ENCODE measurements at regions not wholly inside any gene's neighbourhood (a gene's known extent, or its start where the extent isn't known, plus 50 kb on each side); places are given as distances from the start of the nearest gene placed in this dataset.
"Not testable (repeated sequence)": the region's sequence is repeated elsewhere in the genome, so short reads cannot be mapped to it uniquely, and the experiment has no call there.

- DNase-seq: no peak
Observed at GRCh38 chr4:126599746-126600145, 1033.0 kb upstream of the INTU start.

- DNase-seq: no peak
Observed at GRCh38 chr4:126603210-126603609, 1029.5 kb upstream of the INTU start.

- no peak for DNase-seq
Observed at GRCh38 chr4:126603825-126604224, 1028.9 kb upstream of the INTU start.

GRCh38 chr4:126604268-126604867 is 1028.4 kb upstream of the INTU start:
- DNase-seq: peak; percentile 51

GRCh38 chr4:126610933-126611332 is 1021.8 kb upstream of the INTU start:
- DNase-seq: no peak

- no peak for DNase-seq
Observed at GRCh38 chr4:126611900-126612299, 1020.9 kb upstream of the INTU start.

GRCh38 chr4:126614356-126614855 is 1018.4 kb upstream of the INTU start:
- no peak for DNase-seq

GRCh38 chr4:126616795-126617194 is 1016.0 kb upstream of the INTU start:
- DNase-seq: no peak

- no peak for DNase-seq
Observed at GRCh38 chr4:126627255-126627654, 1005.5 kb upstream of the INTU start.

GRCh38 chr4:126628933-126629332 is 1003.8 kb upstream of the INTU start:
- no peak for DNase-seq

GRCh38 chr4:126630230-126630629 is 1002.5 kb upstream of the INTU start:
- DNase-seq: no peak

DNA sequence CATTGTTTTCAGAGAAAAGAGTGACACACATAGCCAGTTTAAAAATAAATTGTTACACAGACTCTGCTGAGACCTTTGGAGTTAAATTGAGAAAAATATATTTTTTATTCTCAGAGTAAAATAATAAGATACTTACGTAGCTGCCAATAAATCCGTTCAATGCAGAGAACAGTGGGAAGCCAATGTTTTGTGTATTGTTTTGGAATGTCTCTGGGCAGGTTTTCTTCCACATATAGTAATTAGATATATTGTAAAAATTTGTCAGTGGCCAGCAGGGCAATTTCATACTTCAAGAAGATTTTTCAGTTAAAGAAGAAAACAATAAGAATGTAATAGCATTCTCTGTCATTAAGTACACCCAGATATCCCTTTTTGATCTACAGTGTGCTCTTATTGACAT is 999.5 kb upstream of the INTU start:
- DNase-seq: no peak

- no peak for DNase-seq
Observed at GRCh38 chr4:126637706-126638105, 995.1 kb upstream of the INTU start.

DNA sequence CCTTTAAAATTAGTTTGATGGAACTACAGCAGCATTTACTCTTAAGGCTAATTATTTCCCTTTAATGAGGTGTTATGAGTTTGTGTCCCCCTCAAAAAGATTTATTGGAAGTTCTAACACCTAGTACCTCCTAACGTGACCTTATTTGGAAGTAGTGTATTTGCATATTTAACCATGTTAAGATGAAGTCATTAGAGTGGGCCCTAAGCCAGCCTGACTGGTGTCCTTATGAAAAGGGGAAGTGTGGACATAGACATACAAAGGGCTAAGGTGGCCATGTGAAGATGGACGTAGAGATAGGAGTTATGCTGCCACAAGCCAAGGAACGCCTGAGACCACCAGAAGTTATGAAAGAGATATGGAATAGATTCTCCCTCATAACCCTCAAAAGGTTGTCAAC is 985.4 kb upstream of the INTU start:
- DNase-seq: no peak

DNA sequence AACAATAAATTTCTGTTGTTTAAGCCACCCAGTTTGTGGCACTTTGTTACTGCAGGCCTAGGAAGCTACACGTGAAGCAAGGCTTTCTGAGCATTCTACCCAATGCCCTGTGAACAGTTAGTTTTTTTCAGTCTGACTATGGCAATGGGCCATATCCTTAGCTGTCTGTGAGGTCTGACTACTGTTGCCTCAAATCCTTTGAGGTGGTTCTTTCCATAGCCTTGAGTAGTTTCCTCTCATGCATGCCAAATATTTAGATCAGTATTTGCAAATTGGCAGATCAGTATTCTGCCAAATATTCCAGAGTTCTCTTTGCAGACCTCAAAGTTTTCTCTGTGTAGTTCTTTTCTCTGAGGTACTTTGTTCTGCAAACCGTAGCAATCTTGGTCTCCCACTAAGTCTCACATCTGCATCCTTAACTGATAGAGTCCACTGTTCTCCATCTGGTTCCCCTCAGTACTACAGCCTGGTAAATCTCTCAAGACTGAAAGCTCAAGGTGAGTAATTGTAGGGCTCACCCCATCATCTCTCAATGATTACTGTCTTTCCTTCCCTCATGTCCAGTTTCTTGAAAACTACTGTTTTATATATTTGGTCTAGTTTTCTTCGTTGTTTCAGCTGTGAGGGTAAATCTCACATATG is 984.9 kb upstream of the INTU start:
- DNase-seq: no peak

- DNase-seq: no peak
Observed at GRCh38 chr4:126658411-126658810, 974.3 kb upstream of the INTU start.

DNA sequence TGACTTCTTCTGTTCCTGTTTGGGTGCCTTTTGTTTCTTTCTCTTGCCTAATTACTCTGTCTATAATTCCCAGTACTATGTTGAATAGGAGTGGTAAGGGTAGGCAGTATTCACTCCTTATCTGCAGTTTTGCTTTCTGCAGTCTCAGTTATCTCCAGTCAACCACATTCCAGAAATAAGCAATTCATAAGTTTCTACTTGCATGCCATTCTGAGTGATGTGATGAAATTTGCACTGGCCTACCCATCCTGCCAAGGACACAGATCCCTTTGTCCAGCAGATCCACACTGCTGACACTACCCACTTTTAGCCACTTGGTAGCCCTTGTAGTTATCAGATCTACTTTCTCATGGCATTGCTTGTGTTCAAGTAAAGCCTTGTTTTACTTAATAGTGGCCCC is 971.6 kb upstream of the INTU start:
- no peak for DNase-seq

- no peak for DNase-seq
Observed at GRCh38 chr4:126664839-126665238, 967.9 kb upstream of the INTU start.

GRCh38 chr4:126670038-126670437 is 962.7 kb upstream of the INTU start:
- not testable (repeated sequence) for DNase-seq

DNA sequence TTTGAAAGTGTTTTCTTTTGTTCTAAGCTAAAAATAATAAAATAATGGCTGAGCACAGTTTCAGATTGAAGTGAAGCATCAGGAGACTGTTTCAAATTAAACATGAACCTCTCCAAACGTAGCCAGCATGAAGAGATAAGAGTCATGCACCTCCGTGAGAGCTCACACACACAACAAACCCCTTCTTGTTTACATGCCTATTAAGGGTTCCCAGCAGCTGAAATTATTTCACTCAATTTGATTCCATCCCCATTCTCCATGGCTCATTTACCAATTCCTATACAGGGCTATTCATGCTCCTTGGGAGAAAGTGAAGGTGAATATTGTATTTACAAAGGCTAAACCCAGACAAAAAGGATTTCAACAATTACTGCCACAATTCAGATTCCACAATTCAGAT is 954.1 kb upstream of the INTU start:
- no peak for DNase-seq

- DNase-seq: no peak
Observed at GRCh38 chr4:126679303-126679702, 953.5 kb upstream of the INTU start.

GRCh38 chr4:126682250-126682649 is 950.5 kb upstream of the INTU start:
- no peak for DNase-seq

GRCh38 chr4:126686491-126686890 is 946.3 kb upstream of the INTU start:
- no peak for DNase-seq

DNA sequence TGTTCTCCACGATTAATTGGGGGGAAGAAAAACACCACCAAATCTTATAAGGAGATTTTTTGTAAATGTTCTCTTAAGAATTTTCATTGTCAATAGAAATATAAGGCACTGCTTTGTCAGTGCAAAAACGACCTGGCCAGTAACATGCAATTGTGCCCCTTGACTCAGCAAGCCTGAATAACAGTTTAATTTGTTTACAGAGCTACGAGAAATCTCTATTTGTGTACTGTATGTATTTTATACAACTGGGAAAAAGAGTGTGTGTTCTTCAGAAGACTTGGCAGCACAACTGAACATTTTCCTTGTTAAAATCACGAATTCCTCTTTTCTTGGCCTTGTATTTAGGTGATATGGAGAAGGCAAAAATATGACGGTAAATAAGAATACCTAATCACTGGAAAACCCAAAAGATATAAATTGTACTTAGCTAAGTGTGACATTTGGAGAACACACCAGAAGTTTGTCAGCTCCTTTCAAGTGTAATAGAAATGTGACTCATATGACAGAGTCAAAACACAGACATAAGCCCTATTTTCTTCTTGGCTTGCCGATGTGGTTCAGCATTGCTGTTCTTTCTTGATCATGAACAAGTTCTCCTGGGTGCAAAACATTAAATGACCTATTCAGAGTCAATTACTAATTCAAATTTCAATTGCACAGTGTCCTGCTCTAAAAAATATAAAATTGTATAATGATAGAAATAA is 945.0 kb upstream of the INTU start:
- DNase-seq: no peak

Measured in left kidney (tissue), 1 donor.